SK-N-SH treated with all-trans-retinoic acid at 6 μM for 48 hours (cell line): ENCODE measurements at regions not wholly inside any gene's neighbourhood (a gene's known extent, or its start where the extent isn't known, plus 50 kb on each side); places are given as distances from the start of the nearest gene placed in this dataset.

Experiments used
- ATAC-seq: fragments of 200-7000 bp; cut with Tn5 transposase; 3 replicates; pipeline ENCODE4 v1.9.1; 2020; ENCODE audit warnings: mild to moderate bottlenecking, moderate library complexity
- ARNTL ChIP-seq: fragments of 450-650 bp; formaldehyde crosslinking; IDR thresholded peaks from 2 replicates; pipeline ENCODE4 v1.5.0; 2020; ENCODE audit warnings: low read depth, mild to moderate bottlenecking, moderate library complexity, borderline replicate concordance
- BACH2 ChIP-seq: fragments of 250-450 bp; sonication (Bioruptor Pico); IDR thresholded peaks from 2 replicates; pipeline ENCODE4 v1.9.0; 2021; ENCODE audit warnings: mild to moderate bottlenecking, borderline replicate concordance
- CSDC2 ChIP-seq: fragments of 250-450 bp; sonication (Bioruptor Pico); IDR thresholded peaks from 2 replicates; pipeline ENCODE4 v1.5.0; 2020; ENCODE audit warnings: mild to moderate bottlenecking, moderate library complexity
- ESRRG ChIP-seq: fragments of 250-450 bp; sonication (Bioruptor Pico); IDR thresholded peaks from 2 replicates; pipeline ENCODE4 v1.6.1; 2021; ENCODE audit warnings: mild to moderate bottlenecking
- GLIS3 ChIP-seq: fragments of 250-450 bp; sonication (Bioruptor Pico); IDR thresholded peaks from 2 replicates; pipeline ENCODE4 v1.5.0; 2020; ENCODE audit warnings: mild to moderate bottlenecking, moderate library complexity
- ISL1 ChIP-seq: fragments of 250-450 bp; sonication (Bioruptor Pico); IDR thresholded peaks from 2 replicates; pipeline ENCODE4 v2.1.2; 2022; ENCODE audit warnings: mild to moderate bottlenecking, moderate library complexity
- OSR1 ChIP-seq: fragments of 250-450 bp; sonication (Bioruptor Pico); IDR thresholded peaks from 2 replicates; pipeline ENCODE4 v1.8.0; 2022; ENCODE audit warnings: moderate library complexity, mild to moderate bottlenecking, inconsistent platforms
- POU6F1 ChIP-seq: fragments of 250-450 bp; sonication (Bioruptor Pico); IDR thresholded peaks from 2 replicates; pipeline ENCODE4 v1.8.0; 2021; ENCODE audit warnings: low read depth, mild to moderate bottlenecking, moderate library complexity, borderline replicate concordance
- PPARA ChIP-seq: fragments of 250-450 bp; sonication (Bioruptor Pico); IDR thresholded peaks from 2 replicates; pipeline ENCODE4 v1.5.0; 2020; ENCODE audit warnings: mild to moderate bottlenecking, borderline replicate concordance
- RARB ChIP-seq: fragments of 250-450 bp; sonication (Bioruptor Pico); IDR thresholded peaks from 2 replicates; pipeline ENCODE4 v1.8.0; 2021; ENCODE audit warnings: mild to moderate bottlenecking, moderate library complexity
- SNAI2 ChIP-seq: fragments of 250-450 bp; sonication (Bioruptor Pico); IDR thresholded peaks from 2 replicates; pipeline ENCODE4 v1.5.0; 2020; ENCODE audit warnings: mild to moderate bottlenecking, moderate library complexity
- TCF4 ChIP-seq: fragments of 250-450 bp; sonication (Bioruptor Pico); IDR thresholded peaks from 2 replicates; pipeline ENCODE4 v1.8.0; 2021; ENCODE audit warnings: mild to moderate bottlenecking, moderate library complexity, borderline replicate concordance
- TOX ChIP-seq: fragments of 250-450 bp; sonication (Bioruptor Pico); IDR thresholded peaks from 2 replicates; pipeline ENCODE4 v1.8.0; 2021; ENCODE audit warnings: mild to moderate bottlenecking, moderate library complexity, borderline replicate concordance
- TSHZ2 ChIP-seq: fragments of 250-450 bp; sonication (Bioruptor Pico); IDR thresholded peaks from 2 replicates; pipeline ENCODE4 v1.5.0; 2020; ENCODE audit warnings: mild to moderate bottlenecking, moderate library complexity
- ZC3H10 ChIP-seq: fragments of 250-450 bp; sonication (Bioruptor Pico); IDR thresholded peaks from 2 replicates; pipeline ENCODE4 v1.5.1; 2021; ENCODE audit warnings: mild to moderate bottlenecking, moderate library complexity
- ZFP3 ChIP-seq: fragments of 250-450 bp; sonication (Bioruptor Pico); IDR thresholded peaks from 2 replicates; pipeline ENCODE4 v1.5.0; 2020; ENCODE audit warnings: mild to moderate bottlenecking, moderate library complexity
- ZFP30 ChIP-seq: fragments of 450-650 bp; formaldehyde crosslinking; IDR thresholded peaks from 2 replicates; pipeline ENCODE4 v1.5.0; 2022; ENCODE audit warnings: mild to moderate bottlenecking, moderate library complexity
- ZNF565 ChIP-seq: fragments of 450-650 bp; formaldehyde crosslinking; conservative IDR thresholded peaks from 2 replicates; pipeline ENCODE4 v1.5.0; 2020; ENCODE audit warnings: low read depth, mild to moderate bottlenecking, moderate library complexity
- ZNF70 ChIP-seq: fragments of 450-650 bp; formaldehyde crosslinking; IDR thresholded peaks from 2 replicates; pipeline ENCODE4 v1.5.0; 2020; ENCODE audit warnings: mild to moderate bottlenecking, moderate library complexity
- ZNF8 ChIP-seq: fragments of 450-650 bp; formaldehyde crosslinking; IDR thresholded peaks from 2 replicates; pipeline ENCODE4 v1.5.0; 2020; ENCODE audit warnings: mild to moderate bottlenecking, moderate library complexity
- TF ChIP-seq, protein P1 (sequence below): fragments of 250-450 bp; sonication (Bioruptor Pico); IDR thresholded peaks from 2 replicates; pipeline ENCODE4 v1.5.1; 2021; ENCODE audit warnings: mild to moderate bottlenecking, moderate library complexity
- TF ChIP-seq, protein P2 (sequence below): fragments of 250-450 bp; sonication (Bioruptor Pico); IDR thresholded peaks from 2 replicates; pipeline ENCODE4 v1.5.1; 2020; ENCODE audit warnings: low read depth, mild to moderate bottlenecking, moderate library complexity

- TF ChIP-seq CSDC2 (CRISPR knock-in tag) (no peak), ZNF70 (CRISPR knock-in tag) (no peak), ISL1 (CRISPR knock-in tag) (no peak), BACH2 (no peak), ARNTL (no peak)
- peak; percentile 91 for ATAC-seq
Measured at GRCh38 chrX:10769195-10769594, 148.8 kb upstream of the MID1 start.

DNA sequence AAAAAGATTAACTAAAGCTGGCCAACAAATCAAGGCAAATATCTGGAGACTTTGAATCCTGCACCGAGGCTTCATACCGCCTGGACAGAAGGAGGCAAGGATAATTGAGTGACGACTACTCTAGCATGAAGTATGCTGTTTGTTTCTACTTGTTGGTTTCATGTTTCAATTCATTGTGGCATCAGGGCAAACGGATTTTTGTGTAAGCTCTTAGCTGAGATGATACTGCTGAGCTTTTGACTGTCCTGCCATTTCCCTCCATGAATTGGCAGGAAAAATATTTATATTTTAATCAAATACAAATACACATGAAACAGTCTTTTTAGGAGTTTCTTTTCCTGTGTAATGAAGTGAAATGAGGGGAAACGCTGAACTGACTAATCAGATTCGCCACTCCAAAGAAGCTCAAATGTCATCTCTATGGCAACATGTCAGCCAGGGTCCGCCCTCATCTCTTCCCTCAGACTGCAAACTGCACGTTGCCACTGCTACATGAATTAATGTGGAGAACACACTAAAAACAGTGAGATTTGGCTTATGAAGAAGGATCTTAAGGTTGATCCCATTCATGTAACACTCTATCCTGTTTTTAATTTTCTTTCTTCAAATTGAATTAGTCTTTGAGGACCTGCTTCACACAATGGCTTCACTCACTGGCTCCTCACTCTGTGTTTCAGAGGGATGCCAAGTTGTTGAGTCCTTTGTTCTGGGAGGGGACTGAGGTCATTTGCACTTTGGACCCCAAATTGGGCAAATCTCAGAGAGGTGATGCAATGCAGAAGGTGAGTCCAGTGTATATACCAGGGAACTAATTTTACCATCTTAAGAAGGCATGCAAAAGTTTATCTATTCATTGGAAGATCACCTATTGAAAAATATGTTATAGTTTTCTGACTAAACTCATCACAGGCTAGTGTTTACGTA, 149.6 kb upstream of the MID1 start:
- no peak for ATAC-seq
- TF ChIP-seq ZC3H10 (CRISPR knock-in tag), result no peak
- no peak for TF ChIP-seq SNAI2 (CRISPR knock-in tag)
- TF ChIP-seq POU6F1 (CRISPR knock-in tag), result no peak
- no peak for TF ChIP-seq TSHZ2 (CRISPR knock-in tag)
- no peak for TF ChIP-seq CSDC2 (CRISPR knock-in tag)
- no peak for TF ChIP-seq ZFP30 (CRISPR knock-in tag)
- no peak for TF ChIP-seq BACH2
- TF ChIP-seq, protein P1, sequence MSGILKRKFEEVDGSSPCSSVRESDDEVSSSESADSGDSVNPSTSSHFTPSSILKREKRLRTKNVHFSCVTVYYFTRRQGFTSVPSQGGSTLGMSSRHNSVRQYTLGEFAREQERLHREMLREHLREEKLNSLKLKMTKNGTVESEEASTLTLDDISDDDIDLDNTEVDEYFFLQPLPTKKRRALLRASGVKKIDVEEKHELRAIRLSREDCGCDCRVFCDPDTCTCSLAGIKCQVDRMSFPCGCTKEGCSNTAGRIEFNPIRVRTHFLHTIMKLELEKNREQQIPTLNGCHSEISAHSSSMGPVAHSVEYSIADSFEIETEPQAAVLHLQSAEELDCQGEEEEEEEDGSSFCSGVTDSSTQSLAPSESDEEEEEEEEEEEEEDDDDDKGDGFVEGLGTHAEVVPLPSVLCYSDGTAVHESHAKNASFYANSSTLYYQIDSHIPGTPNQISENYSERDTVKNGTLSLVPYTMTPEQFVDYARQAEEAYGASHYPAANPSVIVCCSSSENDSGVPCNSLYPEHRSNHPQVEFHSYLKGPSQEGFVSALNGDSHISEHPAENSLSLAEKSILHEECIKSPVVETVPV (CRISPR knock-in tag), result no peak
- no peak for TF ChIP-seq ZNF8 (CRISPR knock-in tag)
- no peak for TF ChIP-seq RARB
- no peak for TF ChIP-seq TOX (CRISPR knock-in tag)
- no peak for TF ChIP-seq ZNF565
- TF ChIP-seq GLIS3 (CRISPR knock-in tag), result no peak
- no peak for TF ChIP-seq PPARA
- TF ChIP-seq ISL1 (CRISPR knock-in tag), result no peak
- TF ChIP-seq ESRRG, result no peak

- no peak for ATAC-seq
- TF ChIP-seq SNAI2 (CRISPR knock-in tag) (no peak), TSHZ2 (CRISPR knock-in tag) (no peak), CSDC2 (CRISPR knock-in tag) (no peak), BACH2 (no peak), ZNF565 (no peak), OSR1 (CRISPR knock-in tag) (no peak), GLIS3 (CRISPR knock-in tag) (no peak), ZNF8 (CRISPR knock-in tag) (no peak), POU6F1 (CRISPR knock-in tag) (no peak), TCF4 (no peak), TOX (CRISPR knock-in tag) (no peak), ARNTL (no peak), ESRRG (no peak), PPARA (no peak), ZNF70 (CRISPR knock-in tag) (no peak), ISL1 (CRISPR knock-in tag) (no peak), ZFP3 (no peak), RARB (no peak)
- TF ChIP-seq, protein P2, sequence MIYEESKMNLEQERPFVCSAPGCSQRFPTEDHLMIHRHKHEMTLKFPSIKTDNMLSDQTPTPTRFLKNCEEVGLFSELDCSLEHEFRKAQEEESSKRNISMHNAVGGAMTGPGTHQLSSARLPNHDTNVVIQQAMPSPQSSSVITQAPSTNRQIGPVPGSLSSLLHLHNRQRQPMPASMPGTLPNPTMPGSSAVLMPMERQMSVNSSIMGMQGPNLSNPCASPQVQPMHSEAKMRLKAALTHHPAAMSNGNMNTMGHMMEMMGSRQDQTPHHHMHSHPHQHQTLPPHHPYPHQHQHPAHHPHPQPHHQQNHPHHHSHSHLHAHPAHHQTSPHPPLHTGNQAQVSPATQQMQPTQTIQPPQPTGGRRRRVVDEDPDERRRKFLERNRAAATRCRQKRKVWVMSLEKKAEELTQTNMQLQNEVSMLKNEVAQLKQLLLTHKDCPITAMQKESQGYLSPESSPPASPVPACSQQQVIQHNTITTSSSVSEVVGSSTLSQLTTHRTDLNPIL, result no peak
Measured at GRCh38 chrX:10773318-10773717, 152.9 kb upstream of the MID1 start.
